ENCODE measurements at regions not wholly inside any gene's neighbourhood (a gene's known extent, or its start where the extent isn't known, plus 50 kb on each side); places are given as distances from the start of the nearest gene placed in this dataset.

GRCh38 chr10:23872290-23872689 is 336.6 kb upstream of the KIAA1217 start:
- TF ChIP-seq CTCF (IDR thresholded peaks at IDR 0.05; ENCODE audit: poor library complexity, severe bottlenecking), result no peak
- no peak for TF ChIP-seq EZH2 (IDR thresholded peaks at IDR 0.05; ENCODE audit: borderline replicate concordance, insufficient read depth, low read length, poor library complexity, severe bottlenecking)
- no peak for TF ChIP-seq TAF1 (IDR thresholded peaks at IDR 0.05; ENCODE audit: low read depth)
- TF ChIP-seq EP300 (conservative IDR thresholded peaks at IDR 0.05; ENCODE audit: poor library complexity, severe bottlenecking), result no peak
- no peak for TF ChIP-seq POLR2AphosphoS5 (IDR thresholded peaks at IDR 0.05)
- TF ChIP-seq REST (IDR thresholded peaks at IDR 0.05; ENCODE audit: borderline replicate concordance), result no peak
- TF ChIP-seq MXI1 (conservative IDR thresholded peaks at IDR 0.05; ENCODE audit: poor library complexity, severe bottlenecking), result no peak

Data from neural cell (in vitro differentiated cells).